GM23248 (cell line): ENCODE measurements at regions not wholly inside any gene's neighbourhood (a gene's known extent, or its start where the extent isn't known, plus 50 kb on each side); places are given as distances from the start of the nearest gene placed in this dataset.

ENCODE experiments used
- EZH2 ChIP-seq: fragments of 200-600 bp; sonication (generic); IDR thresholded peaks from 2 replicates; pipeline ENCODE4 v1.6.1; 2018; ENCODE audit warnings: antibody characterized with exemption, mild to moderate bottlenecking; ENCODE audit not compliant: insufficient read depth, poor library complexity, severe bottlenecking
- EZH2phosphoT487 ChIP-seq: fragments of 200-600 bp; sonication (generic); IDR thresholded peaks from 2 replicates; pipeline ENCODE4 v1.6.1; 2018; ENCODE audit warnings: antibody characterized with exemption, moderate library complexity, mild to moderate bottlenecking, low read depth; ENCODE audit not compliant: insufficient read depth

DNA sequence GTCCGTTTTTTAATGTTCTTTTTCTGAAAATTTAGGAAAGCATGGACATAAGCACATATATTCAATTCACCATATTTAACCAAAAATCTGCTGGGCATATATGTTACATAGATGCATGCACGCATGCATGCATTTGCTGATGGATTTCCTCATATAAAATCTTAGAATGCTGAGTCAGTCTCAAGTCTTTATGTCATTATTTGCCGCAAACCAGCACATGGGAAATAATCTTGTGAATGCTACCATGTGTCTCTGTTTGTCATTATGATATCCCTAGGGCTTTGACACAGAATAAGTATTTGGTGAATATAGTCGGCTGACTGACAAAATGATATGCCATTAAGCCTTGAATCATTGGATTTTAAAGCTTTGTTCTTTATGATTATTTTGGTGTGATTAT is 776.5 kb downstream of the KCNT2 start:
- TF ChIP-seq EZH2 (no peak), EZH2phosphoT487 (no peak)
